AG20443 (cell line): ENCODE measurements at regions not wholly inside any gene's neighbourhood (a gene's known extent, or its start where the extent isn't known, plus 50 kb on each side); places are given as distances from the start of the nearest gene placed in this dataset.
A peak's percentile ranks its signal among the peaks of the same experiment; 100 is the strongest.
"Not testable (repeated sequence)": the region's sequence is repeated elsewhere in the genome, so short reads cannot be mapped to it uniquely, and the experiment has no call there.

Experiments used
- DNase-seq: peaks from one replicate; pipeline ENCODE4 v3.0.0; 2012; ENCODE audit warnings: low spot score, mixed read lengths

GRCh38 chr13:59247171-59247570, 916.6 kb downstream of the DIAPH3 start:
- DNase-seq: no peak

- no peak for DNase-seq
Measured at GRCh38 chr13:59250336-59251189, 913.2 kb downstream of the DIAPH3 start.

GRCh38 chr13:59259165-59260000, 904.3 kb downstream of the DIAPH3 start:
- DNase-seq: no peak

GRCh38 chr13:59261928-59262488, 901.7 kb downstream of the DIAPH3 start:
- peak; percentile 11 for DNase-seq

GRCh38 chr13:59263531-59263930, 900.2 kb downstream of the DIAPH3 start:
- no peak for DNase-seq

GRCh38 chr13:59266478-59267063, 897.2 kb downstream of the DIAPH3 start:
- no peak for DNase-seq

- peak; percentile 59 for DNase-seq
Measured at GRCh38 chr13:59269476-59269875, 894.3 kb downstream of the DIAPH3 start.

GRCh38 chr13:59270327-59270726, 893.4 kb downstream of the DIAPH3 start:
- no peak for DNase-seq

GRCh38 chr13:59274958-59275727, 888.6 kb downstream of the DIAPH3 start:
- no peak for DNase-seq

- DNase-seq: no peak
Measured at GRCh38 chr13:59276436-59276835, 887.3 kb downstream of the DIAPH3 start.

- no peak for DNase-seq
Measured at GRCh38 chr13:59277106-59277505, 886.6 kb downstream of the DIAPH3 start.

GRCh38 chr13:59279028-59279427, 884.7 kb downstream of the DIAPH3 start:
- DNase-seq: no peak

GRCh38 chr13:59279576-59279975, 884.2 kb downstream of the DIAPH3 start:
- no peak for DNase-seq

- DNase-seq: no peak
Measured at GRCh38 chr13:59280297-59280696, 883.4 kb downstream of the DIAPH3 start.

GRCh38 chr13:59281453-59281852, 882.3 kb downstream of the DIAPH3 start:
- no peak for DNase-seq

GRCh38 chr13:59292240-59292639, 871.5 kb downstream of the DIAPH3 start:
- not testable (repeated sequence) for DNase-seq

GRCh38 chr13:59299584-59299983, 864.1 kb downstream of the DIAPH3 start:
- no peak for DNase-seq

- no peak for DNase-seq
Measured at GRCh38 chr13:59300355-59301173, 863.2 kb downstream of the DIAPH3 start.

GRCh38 chr13:59301174-59301567, 862.6 kb downstream of the DIAPH3 start:
- DNase-seq: no peak

GRCh38 chr13:59303433-59303832, 860.3 kb downstream of the DIAPH3 start:
- DNase-seq: no peak

- no peak for DNase-seq
Measured at GRCh38 chr13:59304596-59304995, 859.1 kb downstream of the DIAPH3 start.
